Tibial nerve (tissue), 4 donors: ENCODE measurements at regions not wholly inside any gene's neighbourhood (a gene's known extent, or its start where the extent isn't known, plus 50 kb on each side); places are given as distances from the start of the nearest gene placed in this dataset.

Experiments
- DNase-seq, 2 donors: peaks; one replicate each; pipeline ENCODE4 v3.0.0-alpha.2; 2019; ENCODE audit warnings: low spot score in 2 of 2
- H3K27ac ChIP-seq, 4 donors: fragments of 200-600 bp; sonication (generic) in 3 of 4; one replicate each; pipeline ENCODE4 v1.5.1; 2017 to 2019; ENCODE audit warnings: mild to moderate bottlenecking in 1 of 4
- H3K27me3 ChIP-seq, 2 donors: fragments of 200-600 bp; sonication (generic) in 1 of 2; one replicate each; pipeline versions ENCODE4 v1.5.1 to v1.6.0; 2017 to 2019
- H3K36me3 ChIP-seq, 3 donors: fragments of 200-600 bp; sonication (generic); one replicate each; pipeline ENCODE4 v1.5.1; 2018 to 2019
- H3K4me1 ChIP-seq, 4 donors: fragments of 200-600 bp; sonication (generic) in 3 of 4; one replicate each; pipeline ENCODE4 v1.5.1; 2017 to 2019
- H3K4me3 ChIP-seq, 4 donors: fragments of 200-600 bp; sonication (generic) in 3 of 4; one replicate each; pipeline ENCODE4 v1.5.1; 2017 to 2019; ENCODE audit warnings: mild to moderate bottlenecking in 1 of 4, moderate library complexity in 1 of 4
- H3K9me3 ChIP-seq, 4 donors: fragments of 200-600 bp; sonication (generic) in 3 of 4; one replicate each; pipeline ENCODE4 v1.5.1; 2017 to 2019
- EP300 ChIP-seq, 2 donors: sonication (generic); formaldehyde crosslinking; IDR thresholded peaks; one replicate each; pipeline ENCODE4 v1.6.1; 2017; ENCODE audit warnings: antibody characterized with exemption in 2 of 2, mild to moderate bottlenecking in 1 of 2
- POLR2A ChIP-seq, 2 donors: fragments of 450-650 bp; IDR thresholded peaks; one replicate each; pipeline ENCODE4 v1.6.1; 2017; ENCODE audit warnings: antibody characterized with exemption in 2 of 2, mild to moderate bottlenecking in 2 of 2, moderate library complexity in 2 of 2
- WGBS, 2 donors: methylation state at CpG; one replicate each; pipeline ENCODE4 v1.1.5; 2018; 5-methylcytosine and 5-hydroxymethylcytosine counted together
- TF ChIP-seq, protein P1 (sequence below), 5 experiments: fragments of 200-600 bp in 3 of 5; fragments of 450-650 bp in 2 of 5; sonication (generic) in 3 of 5; IDR thresholded peaks; one replicate each; pipeline ENCODE4 v1.5.1; 2016 to 2019; ENCODE audit warnings: antibody characterized with exemption in 5 of 5, mild to moderate bottlenecking in 3 of 5, moderate library complexity in 2 of 5

DNA sequence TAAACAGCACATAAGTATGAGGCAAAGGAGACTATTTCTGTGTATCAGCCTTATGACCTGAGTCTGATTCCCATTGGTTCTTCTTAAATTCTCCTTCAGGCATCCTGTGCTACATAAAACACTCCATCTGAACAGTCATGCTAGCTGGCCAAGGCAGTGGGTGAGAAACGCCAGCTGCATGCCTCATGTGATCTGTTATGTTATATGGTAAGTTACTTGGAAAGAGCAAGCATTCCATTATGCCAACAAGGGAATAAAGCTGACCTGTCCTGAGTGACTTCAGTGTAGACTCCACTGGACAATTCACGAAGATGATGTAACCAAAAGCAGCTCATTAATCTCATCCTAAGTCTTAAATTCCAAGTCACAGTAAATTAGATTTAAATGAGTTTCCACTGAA is 216.5 kb upstream of the FN1 start:
- TF ChIP-seq, protein P1, sequence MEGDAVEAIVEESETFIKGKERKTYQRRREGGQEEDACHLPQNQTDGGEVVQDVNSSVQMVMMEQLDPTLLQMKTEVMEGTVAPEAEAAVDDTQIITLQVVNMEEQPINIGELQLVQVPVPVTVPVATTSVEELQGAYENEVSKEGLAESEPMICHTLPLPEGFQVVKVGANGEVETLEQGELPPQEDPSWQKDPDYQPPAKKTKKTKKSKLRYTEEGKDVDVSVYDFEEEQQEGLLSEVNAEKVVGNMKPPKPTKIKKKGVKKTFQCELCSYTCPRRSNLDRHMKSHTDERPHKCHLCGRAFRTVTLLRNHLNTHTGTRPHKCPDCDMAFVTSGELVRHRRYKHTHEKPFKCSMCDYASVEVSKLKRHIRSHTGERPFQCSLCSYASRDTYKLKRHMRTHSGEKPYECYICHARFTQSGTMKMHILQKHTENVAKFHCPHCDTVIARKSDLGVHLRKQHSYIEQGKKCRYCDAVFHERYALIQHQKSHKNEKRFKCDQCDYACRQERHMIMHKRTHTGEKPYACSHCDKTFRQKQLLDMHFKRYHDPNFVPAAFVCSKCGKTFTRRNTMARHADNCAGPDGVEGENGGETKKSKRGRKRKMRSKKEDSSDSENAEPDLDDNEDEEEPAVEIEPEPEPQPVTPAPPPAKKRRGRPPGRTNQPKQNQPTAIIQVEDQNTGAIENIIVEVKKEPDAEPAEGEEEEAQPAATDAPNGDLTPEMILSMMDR (IDR thresholded peaks at IDR 0.05) = no peak
- TF ChIP-seq EP300 (IDR thresholded peaks at IDR 0.05) = no peak
- TF ChIP-seq POLR2A (IDR thresholded peaks at IDR 0.05) = no peak
- WGBS, 2 donors = 70 to 72% methylated on average over 2 of the region's 2 CpGs
- peaks cover 0 to 10% (median 0%) of the 10 kb centered on the region in 4 donors for H3K4me1 ChIP-seq
- no peaks in the 10 kb centered on the region for H3K27me3 ChIP-seq
- no peaks in the 10 kb centered on the region for H3K9me3 ChIP-seq
- no peaks in the 10 kb centered on the region for H3K36me3 ChIP-seq
- H3K27ac ChIP-seq = no peak overlapping the region
- no peak for DNase-seq
- H3K4me3 ChIP-seq = no peak overlapping the region

DNA sequence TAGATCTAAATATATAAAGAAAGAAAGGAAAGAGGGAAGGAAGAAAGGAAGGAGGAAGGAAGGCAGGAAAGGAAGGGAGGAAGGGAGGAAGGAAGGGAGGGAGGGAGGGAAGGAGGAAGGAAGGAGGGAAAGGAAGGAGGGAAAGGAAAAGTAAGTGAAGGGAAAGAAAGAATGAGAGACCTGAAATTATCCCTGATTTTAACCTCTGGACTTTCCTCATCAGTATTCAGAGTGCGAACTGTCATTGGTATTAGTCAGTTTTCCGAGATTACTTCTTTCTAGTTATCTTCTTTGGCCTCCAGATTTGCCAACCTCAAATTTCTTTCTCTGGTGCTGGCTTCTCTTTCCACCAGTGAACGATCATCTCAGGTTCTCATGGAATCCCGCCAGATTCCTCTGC is 215.5 kb upstream of the FN1 start:
- DNase-seq = no peak
- WGBS, 2 donors = 93 to 97% methylated on average over 4 of the region's 4 CpGs
- TF ChIP-seq POLR2A (IDR thresholded peaks at IDR 0.05) = no peak
- Histone ChIP-seq H3K4me1 (peaks cover 0 to 10% (median 0%) of the 10 kb centered on the region in 4 donors), H3K9me3 (no peaks in the 10 kb centered on the region), H3K27ac (no peak overlapping the region), H3K27me3 (no peaks in the 10 kb centered on the region), H3K36me3 (no peaks in the 10 kb centered on the region), H3K4me3 (no peak overlapping the region)

DNA sequence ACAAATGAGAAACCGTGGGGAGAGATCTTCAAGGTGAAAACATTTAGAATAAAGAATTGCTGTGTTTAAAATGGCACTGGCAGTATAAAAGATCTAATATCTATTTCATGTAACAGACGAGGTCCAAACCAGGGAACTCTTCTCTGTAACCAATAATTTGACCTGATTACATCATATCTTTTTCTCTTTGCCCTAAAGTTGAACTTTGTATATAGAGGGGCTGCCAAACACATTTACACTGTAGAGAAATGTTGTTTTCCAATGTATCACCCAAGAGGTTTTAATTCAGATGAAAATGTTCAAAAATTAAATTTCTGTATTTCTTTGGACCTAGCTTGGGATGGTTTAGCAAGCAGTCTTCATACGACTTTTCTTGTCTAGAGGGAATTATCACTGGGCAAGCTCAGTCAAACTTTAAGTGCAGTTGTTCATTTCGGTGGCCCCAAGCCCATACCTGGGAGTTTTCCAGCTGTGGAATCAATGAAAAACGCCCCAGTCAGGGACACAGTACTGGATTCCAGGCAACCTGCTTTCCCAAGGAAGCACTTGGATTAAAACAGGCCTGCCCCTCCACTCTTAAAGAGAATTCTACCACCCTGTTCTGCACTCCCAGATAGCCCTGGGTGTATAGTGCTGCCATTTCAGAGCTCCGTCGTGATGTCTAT is 208.5 kb upstream of the FN1 start:
- Histone ChIP-seq H3K4me1 (no peaks in the 10 kb centered on the region), H3K4me3 (no peak overlapping the region), H3K27me3 (no peaks in the 10 kb centered on the region), H3K9me3 (no peaks in the 10 kb centered on the region), H3K27ac (no peak overlapping the region), H3K36me3 (no peaks in the 10 kb centered on the region)
- no peak for DNase-seq
- TF ChIP-seq POLR2A (IDR thresholded peaks at IDR 0.05) = no peak
- TF ChIP-seq EP300 (IDR thresholded peaks at IDR 0.05) = no peak
- TF ChIP-seq, protein P1 (IDR thresholded peaks at IDR 0.05) = no peak
- 62 to 65% methylated on average over 7 of the region's 7 CpGs for WGBS, 2 donors

DNA sequence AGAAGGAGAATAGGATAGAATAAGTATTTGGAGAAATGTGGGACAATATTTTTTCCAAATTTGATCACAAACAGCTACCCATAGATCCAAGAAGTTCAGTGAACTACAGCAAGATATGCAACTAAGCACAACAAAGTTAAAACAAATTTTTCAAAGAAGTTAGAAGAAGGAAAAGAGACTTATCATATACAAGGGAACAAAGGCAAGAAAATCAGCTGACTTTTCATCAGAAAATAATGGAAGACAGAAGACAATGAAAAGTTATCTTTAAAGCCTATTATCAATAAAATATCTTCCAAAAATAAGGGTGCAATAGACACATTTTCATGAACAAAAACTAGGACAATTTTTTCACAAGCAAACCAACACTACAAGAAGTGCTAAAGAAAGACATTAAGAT is 202.8 kb upstream of the FN1 start:
- DNase-seq = no peak
- H3K27ac ChIP-seq = no peak overlapping the region
- no peaks in the 10 kb centered on the region for H3K4me1 ChIP-seq
- TF ChIP-seq POLR2A (IDR thresholded peaks at IDR 0.05) (no peak), EP300 (IDR thresholded peaks at IDR 0.05) (no peak)
- TF ChIP-seq, protein P1 (IDR thresholded peaks at IDR 0.05) = no peak
- no peaks in the 10 kb centered on the region for H3K36me3 ChIP-seq
- H3K27me3 ChIP-seq = no peaks in the 10 kb centered on the region
- H3K9me3 ChIP-seq = peaks cover 0 to 12% (median 0%) of the 10 kb centered on the region in 4 donors
- no peak overlapping the region for H3K4me3 ChIP-seq

DNA sequence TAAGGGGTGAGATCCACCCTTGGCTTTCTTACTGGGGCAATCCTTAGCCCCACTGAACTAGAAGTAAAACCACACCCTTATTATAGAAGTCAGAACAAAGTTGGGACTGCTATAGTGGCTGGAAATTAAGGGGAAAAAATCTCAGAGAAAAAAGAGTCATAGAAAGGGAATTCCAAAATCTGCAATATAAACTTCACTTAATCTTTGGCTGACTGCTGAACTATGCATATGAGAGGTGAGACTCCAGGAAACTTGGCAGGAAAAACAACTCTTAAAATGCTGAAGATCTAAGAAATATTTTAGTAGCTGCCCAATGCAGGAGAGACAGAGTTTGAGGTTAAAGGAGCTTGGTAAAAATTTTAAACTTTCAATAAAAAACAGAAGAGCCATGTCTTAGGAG is 201.8 kb upstream of the FN1 start:
- no peak for DNase-seq
- TF ChIP-seq POLR2A (IDR thresholded peaks at IDR 0.05) (no peak), EP300 (IDR thresholded peaks at IDR 0.05) (no peak)
- TF ChIP-seq, protein P1 (IDR thresholded peaks at IDR 0.05) = no peak
- peaks cover 0 to 20% (median 0%) of the 10 kb centered on the region in 4 donors for H3K9me3 ChIP-seq
- H3K4me1 ChIP-seq = no peaks in the 10 kb centered on the region
- no peaks in the 10 kb centered on the region for H3K27me3 ChIP-seq
- no peak overlapping the region for H3K4me3 ChIP-seq
- no peak overlapping the region for H3K27ac ChIP-seq
- no peaks in the 10 kb centered on the region for H3K36me3 ChIP-seq

DNA sequence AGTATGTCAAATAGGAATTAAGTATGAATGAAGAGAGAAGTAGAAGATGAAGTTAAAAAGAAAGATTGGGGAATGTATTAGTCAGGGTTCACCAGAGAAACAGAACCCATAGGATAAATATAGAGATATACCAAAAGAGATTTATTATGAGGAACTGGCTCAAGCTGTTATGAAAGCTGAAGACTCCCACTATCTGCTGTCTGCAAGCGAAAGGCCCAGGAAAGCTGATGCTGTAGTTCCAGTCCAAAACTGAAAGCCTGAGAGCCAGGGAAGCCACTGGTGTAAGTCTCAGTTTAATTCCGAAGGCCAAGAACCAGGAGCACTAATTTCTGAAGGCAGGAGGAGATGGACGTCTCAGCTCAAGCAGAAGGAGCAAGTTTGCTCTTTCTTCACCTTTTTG is 200.9 kb upstream of the FN1 start:
- H3K4me3 ChIP-seq = no peak overlapping the region
- no peaks in the 10 kb centered on the region for H3K27me3 ChIP-seq
- peaks cover 0 to 27% (median 0%) of the 10 kb centered on the region in 4 donors for H3K9me3 ChIP-seq
- no peak overlapping the region for H3K27ac ChIP-seq
- WGBS, 2 donors = 74 to 87% methylated on average over 3 of the region's 3 CpGs
- no peak for TF ChIP-seq EP300 (IDR thresholded peaks at IDR 0.05)
- TF ChIP-seq, protein P1 (IDR thresholded peaks at IDR 0.05) = no peak
- no peak for TF ChIP-seq POLR2A (IDR thresholded peaks at IDR 0.05)
- DNase-seq = no peak
- H3K4me1 ChIP-seq = no peaks in the 10 kb centered on the region
- H3K36me3 ChIP-seq = no peaks in the 10 kb centered on the region
